Endothelial cell of umbilical vein (primary cell): ENCODE measurements at regions not wholly inside any gene's neighbourhood (a gene's known extent, or its start where the extent isn't known, plus 50 kb on each side); places are given as distances from the start of the nearest gene placed in this dataset.

Experiments
- BruUV-seq: library from RNA; stranded (reverse); fragments of 400-500 nt; replicated peaks from 2 replicates; lab custom pipeline; 2021; lab: Mats Ljungman, UMichigan
- CTCF ChIA-PET: fragments of 300-600, 350-600 bp; sonication (Branson Sonifier 250); formaldehyde crosslinking; loops from one replicate; lab custom pipeline; 2021; ENCODE audit warnings: antibody characterized with exemption, inconsistent platforms; lab: Charles Lee
- POLR2A ChIA-PET: fragments of 300-600, 350-600 bp; sonication (Branson Sonifier 250); formaldehyde crosslinking; loops from one replicate; lab custom pipeline; 2021; ENCODE audit warnings: antibody characterized with exemption, inconsistent platforms; lab: Charles Lee
- DNase-seq: peaks from one replicate; pipeline ENCODE4 v3.0.0-alpha.2; 2011; ENCODE audit warnings: low read depth, low spot score
- FAIRE-seq: peaks from 2 replicates; lab custom pipeline; 2011; peaks lifted over from hg19 to GRCh38; lab: Jason Lieb, UNC
- H2AFZ ChIP-seq: 2 replicates; pipeline ENCODE4 v1.6.0; 2012; ENCODE audit warnings: low read depth, low read length, control low read depth, inconsistent platforms
- H3K27ac ChIP-seq: 2 replicates; pipeline ENCODE4 v1.5.1; 2011; ENCODE audit warnings: low read depth, mild to moderate bottlenecking, control low read depth, low read length, moderate library complexity; ENCODE audit not compliant: insufficient read depth
- H3K27me3 ChIP-seq, 2 experiments: 2 replicates each; pipeline versions ENCODE4 v1.6.0 to v1.6.1; 2011; ENCODE audit warnings: low read length in 2 of 2, mixed read lengths in 1 of 2; ENCODE audit not compliant: control insufficient read depth in 2 of 2, insufficient read depth in 2 of 2
- H3K36me3 ChIP-seq, 2 experiments: 2 replicates in 1 of 2; 3 replicates in 1 of 2; pipeline ENCODE4 v1.5.1; 2011; ENCODE audit warnings: low read length in 2 of 2, mild to moderate bottlenecking in 1 of 2, moderate library complexity in 1 of 2; ENCODE audit not compliant: control insufficient read depth in 2 of 2, insufficient read depth in 2 of 2; ENCODE audit errors: extremely low read depth in 1 of 2
- H3K4me1 ChIP-seq: 3 replicates; pipeline ENCODE4 v1.5.1; 2011; ENCODE audit warnings: mild to moderate bottlenecking, low read length; ENCODE audit not compliant: control insufficient read depth, insufficient read depth; ENCODE audit errors: extremely low read depth
- H3K4me2 ChIP-seq: 2 replicates; pipeline ENCODE4 v1.6.1; 2011; ENCODE audit warnings: low read length, control low read depth, mixed read lengths; ENCODE audit not compliant: insufficient read depth
- H3K4me3 ChIP-seq, 3 experiments: fragments of 200-600 bp in 1 of 3; sonication (generic), shearing (Covaris generic) in 1 of 3; replicated peaks in 1 of 3; 2 replicates each; pipeline ENCODE4 v1.5.1; 2011 to 2016; ENCODE audit warnings: control low read depth in 3 of 3, low read length in 3 of 3, mild to moderate bottlenecking in 2 of 3, inconsistent platforms in 1 of 3, low read depth in 1 of 3, moderate library complexity in 1 of 3; ENCODE audit not compliant: insufficient read depth in 1 of 3
- H3K79me2 ChIP-seq: 2 replicates; pipeline ENCODE4 v1.6.0; 2012; ENCODE audit warnings: low read length, inconsistent platforms; ENCODE audit not compliant: control insufficient read depth, insufficient read depth
- H3K9ac ChIP-seq: replicated peaks from 2 replicates; pipeline ENCODE3; 2011; ENCODE audit warnings: low read length, control low read depth; ENCODE audit not compliant: insufficient read depth; ENCODE audit errors: extremely low read depth
- H3K9me1 ChIP-seq: replicated peaks from 3 replicates; pipeline ENCODE4 v1.6.0; 2011; ENCODE audit warnings: mild to moderate bottlenecking, low read length; ENCODE audit not compliant: control insufficient read depth, insufficient read depth; ENCODE audit errors: extremely low read depth
- H3K9me3 ChIP-seq: replicated peaks from 2 replicates; pipeline ENCODE4 v1.5.1; 2012; ENCODE audit warnings: low read length, inconsistent platforms; ENCODE audit not compliant: control insufficient read depth, insufficient read depth
- H4K20me1 ChIP-seq: replicated peaks from 2 replicates; pipeline ENCODE3; 2011; ENCODE audit warnings: mild to moderate bottlenecking, low read length; ENCODE audit not compliant: control insufficient read depth, insufficient read depth; ENCODE audit errors: extremely low read depth
- EZH2 ChIP-seq: IDR thresholded peaks from 2 replicates; pipeline ENCODE4 v1.6.1; 2012; ENCODE audit warnings: borderline replicate concordance, low read depth, mild to moderate bottlenecking, moderate library complexity, low read length, inconsistent platforms; ENCODE audit not compliant: severe bottlenecking
- FOS ChIP-seq: IDR thresholded peaks from 2 replicates; pipeline ENCODE4 v1.6.1; 2011; ENCODE audit warnings: mild to moderate bottlenecking, low read length, moderate library complexity, borderline replicate concordance; ENCODE audit not compliant: insufficient read depth
- GATA2 ChIP-seq: IDR thresholded peaks from 2 replicates; pipeline ENCODE4 v1.7.0; 2011; ENCODE audit warnings: low read depth, mild to moderate bottlenecking, moderate library complexity, mixed read lengths, low read length; ENCODE audit not compliant: insufficient read length, insufficient read depth
- JUN ChIP-seq: IDR thresholded peaks from 2 replicates; pipeline ENCODE4 v1.6.1; 2011; ENCODE audit warnings: borderline replicate concordance, low read depth; ENCODE audit not compliant: insufficient read length, insufficient read depth
- MYC ChIP-seq: IDR thresholded peaks from one replicate; pipeline ENCODE4 v1.6.1; 2011; ENCODE audit warnings: mild to moderate bottlenecking, low read depth, low read length
- POLR2A ChIP-seq: IDR thresholded peaks from 2 replicates; pipeline ENCODE4 v1.6.1; 2012; ENCODE audit warnings: low read depth, mild to moderate bottlenecking, control low read depth, low read length
- dilution Hi-C: fragments of 300-500 bp; cut with MboI; formaldehyde crosslinking; loops from one replicate; pipeline ENCODE4 v1.15.0; 2019; ENCODE audit warnings: low sequenced_read_pairs; ENCODE audit not compliant: extremely low pct_ligation_motif_present
- intact Hi-C: fragments of 100-400 bp; cut with micrococcal nuclease; formaldehyde crosslinking; loops from one replicate; pipeline ENCODE4 v1.10.0; 2022
- TF ChIP-seq, protein P1 (sequence below): IDR thresholded peaks from 2 replicates; pipeline ENCODE4 v1.6.1; 2011; ENCODE audit not compliant: insufficient read depth, insufficient read length
- TF ChIP-seq, protein P2 (sequence below), 2 donors: IDR thresholded peaks; 1 replicate in 1 of 2; 2 replicates in 1 of 2; pipeline ENCODE4 v1.5.1; 2011; ENCODE audit warnings: low read length in 2 of 2, mild to moderate bottlenecking in 2 of 2, moderate library complexity in 2 of 2, control low read depth in 1 of 2, inconsistent platforms in 1 of 2, low read depth in 1 of 2; ENCODE audit not compliant: insufficient read depth in 1 of 2; ENCODE audit errors: extremely low read depth in 1 of 2

DNA sequence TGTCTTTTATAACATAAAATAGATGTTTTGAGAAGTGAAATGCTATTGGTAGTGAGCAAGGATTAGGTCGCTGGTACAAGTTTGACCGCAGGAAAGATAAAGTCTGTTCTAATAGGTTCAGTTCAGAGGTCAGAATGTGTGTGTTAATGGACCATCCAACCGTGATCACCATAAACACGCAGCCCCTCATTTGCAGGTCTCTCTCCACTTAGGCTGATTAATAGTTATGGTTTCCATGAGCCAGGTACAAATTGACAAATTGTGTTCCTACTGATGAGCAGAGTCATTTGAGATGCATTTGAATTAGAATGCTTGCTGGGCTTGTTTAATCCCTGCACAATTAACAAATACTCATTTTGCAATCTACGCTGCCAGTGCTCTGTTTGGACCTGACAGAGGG lies 318.1 kb upstream of the GOT2 start:
- Histone ChIP-seq H3K27ac (no peak overlapping the region), H3K9ac (no peak overlapping the region), H3K79me2 (no peaks in the 10 kb centered on the region), H3K27me3 (no peaks in the 10 kb centered on the region), H3K9me3 (no peaks in the 10 kb centered on the region), H3K4me1 (peaks cover 8% of the 10 kb centered on the region), H3K4me2 (no peak overlapping the region), H4K20me1 (no peaks in the 10 kb centered on the region), H2AFZ (no peak overlapping the region), H3K9me1 (no peaks in the 10 kb centered on the region), H3K36me3 (no peaks in the 10 kb centered on the region), H3K4me3 (no peak overlapping the region)
- ChIA-PET CTCF (no interaction called here), POLR2A (no interaction called here)
- FAIRE-seq (no peak), DNase-seq (no peak)
- dilution Hi-C loops (no loop called here), intact Hi-C loops (no loop called here)
- no TSS peak for BruUV-seq
- no peak for TF ChIP-seq FOS
- TF ChIP-seq GATA2, result no peak
- TF ChIP-seq POLR2A, result no peak
- TF ChIP-seq EZH2, result no peak
- TF ChIP-seq MYC, result no peak
- TF ChIP-seq, protein P1, sequence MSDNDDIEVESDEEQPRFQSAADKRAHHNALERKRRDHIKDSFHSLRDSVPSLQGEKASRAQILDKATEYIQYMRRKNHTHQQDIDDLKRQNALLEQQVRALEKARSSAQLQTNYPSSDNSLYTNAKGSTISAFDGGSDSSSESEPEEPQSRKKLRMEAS, result no peak

DNA sequence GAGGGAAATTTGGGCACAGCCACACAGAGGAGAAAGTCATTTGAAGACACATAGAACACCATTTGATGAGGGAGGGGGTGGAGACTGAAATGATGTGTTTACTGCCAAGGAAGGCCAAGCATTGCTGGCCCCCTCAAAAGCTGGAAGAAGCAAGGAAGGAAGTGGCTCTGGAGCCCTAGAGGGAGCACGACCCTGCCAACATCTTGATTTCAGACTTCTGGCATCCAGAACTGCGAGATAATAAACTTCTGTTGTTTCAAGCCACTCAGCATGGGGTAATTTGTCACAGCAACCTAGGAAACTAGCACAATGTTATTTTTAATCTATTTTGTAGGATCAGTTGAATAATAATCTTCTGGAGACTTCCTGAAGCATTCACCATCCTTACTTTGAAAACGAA lies 314.8 kb upstream of the GOT2 start:
- Histone ChIP-seq H3K4me3 (no peak overlapping the region), H3K27ac (peak overlapping the region; percentile 63), H3K4me2 (peak overlapping the region; percentile 35), H3K4me1 (peaks cover 20% of the 10 kb centered on the region), H3K9ac (no peak overlapping the region), H3K27me3 (no peaks in the 10 kb centered on the region), H3K9me3 (no peaks in the 10 kb centered on the region), H3K79me2 (no peaks in the 10 kb centered on the region), H2AFZ (peak overlapping the region; percentile 75), H4K20me1 (no peaks in the 10 kb centered on the region), H3K36me3 (no peaks in the 10 kb centered on the region), H3K9me1 (no peaks in the 10 kb centered on the region)
- no TSS peak for BruUV-seq
- TF ChIP-seq, protein P2, sequence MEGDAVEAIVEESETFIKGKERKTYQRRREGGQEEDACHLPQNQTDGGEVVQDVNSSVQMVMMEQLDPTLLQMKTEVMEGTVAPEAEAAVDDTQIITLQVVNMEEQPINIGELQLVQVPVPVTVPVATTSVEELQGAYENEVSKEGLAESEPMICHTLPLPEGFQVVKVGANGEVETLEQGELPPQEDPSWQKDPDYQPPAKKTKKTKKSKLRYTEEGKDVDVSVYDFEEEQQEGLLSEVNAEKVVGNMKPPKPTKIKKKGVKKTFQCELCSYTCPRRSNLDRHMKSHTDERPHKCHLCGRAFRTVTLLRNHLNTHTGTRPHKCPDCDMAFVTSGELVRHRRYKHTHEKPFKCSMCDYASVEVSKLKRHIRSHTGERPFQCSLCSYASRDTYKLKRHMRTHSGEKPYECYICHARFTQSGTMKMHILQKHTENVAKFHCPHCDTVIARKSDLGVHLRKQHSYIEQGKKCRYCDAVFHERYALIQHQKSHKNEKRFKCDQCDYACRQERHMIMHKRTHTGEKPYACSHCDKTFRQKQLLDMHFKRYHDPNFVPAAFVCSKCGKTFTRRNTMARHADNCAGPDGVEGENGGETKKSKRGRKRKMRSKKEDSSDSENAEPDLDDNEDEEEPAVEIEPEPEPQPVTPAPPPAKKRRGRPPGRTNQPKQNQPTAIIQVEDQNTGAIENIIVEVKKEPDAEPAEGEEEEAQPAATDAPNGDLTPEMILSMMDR (IDR thresholded peaks at IDR 0.05; ENCODE audit: extremely low read depth in 1 of 2, insufficient read depth in 1 of 2, low read depth in 1 of 2, low read length in 2 of 2), result no peak
- TF ChIP-seq GATA2 (peak; percentile 25), EZH2 (no peak), POLR2A (no peak), MYC (no peak), JUN (no peak), FOS (no peak)
- TF ChIP-seq, protein P1, result no peak
- FAIRE-seq (peak; percentile 87), DNase-seq (peak; percentile 74)
- POLR2A ChIA-PET, result no interaction called here
- intact Hi-C loops (no loop called here), dilution Hi-C loops (no loop called here)
- CTCF ChIA-PET, result interaction anchor here (1.2 kb wide), 1 partner anchor 18 kb away, joined by 3 read pairs; no protein-coding TSS in a partner anchor
